ENCODE measurements at regions not wholly inside any gene's neighbourhood (a gene's known extent, or its start where the extent isn't known, plus 50 kb on each side); places are given as distances from the start of the nearest gene placed in this dataset.

- DNase-seq (ENCODE audit: low read depth): no peak
- H3K9ac ChIP-seq (ENCODE audit: low read length): no peak overlapping the region
- no peaks in the 10 kb centered on the region for H3K27me3 ChIP-seq (replicated peaks; ENCODE audit: control insufficient read depth, insufficient read depth, low read length)
- no peak overlapping the region for H3K4me3 ChIP-seq (ENCODE audit: low read length)
- no peaks in the 10 kb centered on the region for H3K9me3 ChIP-seq (ENCODE audit: control insufficient read depth, low read length)
- no peaks in the 10 kb centered on the region for H3K4me1 ChIP-seq (ENCODE audit: control insufficient read depth, insufficient read depth, low read length)
- H3K36me3 ChIP-seq (ENCODE audit: control insufficient read depth, insufficient read depth, low read length, severe bottlenecking): no peaks in the 10 kb centered on the region
These were observed 2170.5 kb upstream of the PIK3C3 start for GRCh38 chr18:39784541-39784940.

GRCh38 chr18:39781565-39781964, 2173.5 kb upstream of the PIK3C3 start:
- H3K36me3 ChIP-seq (ENCODE audit: control insufficient read depth, insufficient read depth, low read length, severe bottlenecking): no peaks in the 10 kb centered on the region
- no peak overlapping the region for H3K9ac ChIP-seq (ENCODE audit: low read length)
- H3K27me3 ChIP-seq (replicated peaks; ENCODE audit: control insufficient read depth, insufficient read depth, low read length): no peaks in the 10 kb centered on the region
- no peak for DNase-seq (ENCODE audit: low read depth)
- H3K9me3 ChIP-seq (ENCODE audit: control insufficient read depth, low read length): no peaks in the 10 kb centered on the region
- no peaks in the 10 kb centered on the region for H3K4me1 ChIP-seq (ENCODE audit: control insufficient read depth, insufficient read depth, low read length)
- no peak overlapping the region for H3K4me3 ChIP-seq (ENCODE audit: low read length)

- Histone ChIP-seq H3K9me3 (ENCODE audit: control insufficient read depth, low read length) (no peaks in the 10 kb centered on the region), H3K36me3 (ENCODE audit: control insufficient read depth, insufficient read depth, low read length, severe bottlenecking) (no peaks in the 10 kb centered on the region), H3K4me1 (ENCODE audit: control insufficient read depth, insufficient read depth, low read length) (no peaks in the 10 kb centered on the region), H3K9ac (ENCODE audit: low read length) (no peak overlapping the region), H3K27me3 (replicated peaks; ENCODE audit: control insufficient read depth, insufficient read depth, low read length) (no peaks in the 10 kb centered on the region), H3K4me3 (ENCODE audit: low read length) (no peak overlapping the region)
- no peak for DNase-seq (ENCODE audit: low read depth)
These were observed 2174.3 kb upstream of the PIK3C3 start for GRCh38 chr18:39780774-39781173.

DNA sequence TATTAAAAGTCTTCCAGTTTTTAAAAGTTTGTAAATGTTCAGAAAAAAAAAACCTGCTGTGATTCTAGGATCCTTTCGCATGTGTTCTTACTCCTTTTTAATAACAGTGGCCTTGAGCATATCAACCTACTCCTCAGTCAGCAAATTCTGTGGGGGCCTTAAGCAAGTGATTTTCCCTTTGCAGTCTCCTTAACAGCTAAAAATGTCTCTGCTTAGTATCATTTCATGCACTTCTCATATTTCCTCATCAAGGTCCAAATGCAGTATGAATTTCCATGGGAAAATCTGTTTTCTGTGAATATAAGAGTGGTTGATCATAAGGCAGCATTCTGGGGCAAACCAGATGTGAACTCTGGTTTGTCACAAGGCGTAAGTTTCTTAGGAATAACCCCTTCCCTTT, 2175.1 kb upstream of the PIK3C3 start:
- Histone ChIP-seq H3K4me3 (ENCODE audit: low read length) (no peak overlapping the region), H3K36me3 (ENCODE audit: control insufficient read depth, insufficient read depth, low read length, severe bottlenecking) (no peaks in the 10 kb centered on the region), H3K9me3 (ENCODE audit: control insufficient read depth, low read length) (no peaks in the 10 kb centered on the region), H3K27me3 (replicated peaks; ENCODE audit: control insufficient read depth, insufficient read depth, low read length) (no peaks in the 10 kb centered on the region), H3K4me1 (ENCODE audit: control insufficient read depth, insufficient read depth, low read length) (no peaks in the 10 kb centered on the region), H3K9ac (ENCODE audit: low read length) (no peak overlapping the region)
- no peak for DNase-seq (ENCODE audit: low read depth)

DNA sequence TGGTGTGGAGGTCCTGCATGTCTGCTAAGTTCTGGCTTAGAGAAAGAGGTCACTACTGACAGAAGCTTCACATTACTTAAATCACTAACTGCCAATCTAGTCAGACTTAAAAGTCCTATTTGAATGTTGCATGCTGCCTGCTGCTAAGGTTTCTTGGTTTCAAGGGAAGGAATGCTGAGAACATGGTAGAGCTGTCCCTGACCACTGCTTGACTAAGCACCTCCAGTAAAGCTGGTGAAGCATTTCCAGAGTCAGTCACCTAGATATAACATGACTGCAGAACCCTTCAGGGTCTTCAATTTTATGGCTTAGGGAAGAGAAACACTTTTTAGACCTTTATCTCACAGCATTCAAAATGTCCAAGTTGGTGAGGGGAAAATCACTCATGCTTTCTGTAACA, 2178.3 kb upstream of the PIK3C3 start:
- no peaks in the 10 kb centered on the region for H3K36me3 ChIP-seq (ENCODE audit: control insufficient read depth, insufficient read depth, low read length, severe bottlenecking)
- H3K9me3 ChIP-seq (ENCODE audit: control insufficient read depth, low read length): no peaks in the 10 kb centered on the region
- H3K4me1 ChIP-seq (ENCODE audit: control insufficient read depth, insufficient read depth, low read length): no peaks in the 10 kb centered on the region
- H3K9ac ChIP-seq (ENCODE audit: low read length): no peak overlapping the region
- DNase-seq (ENCODE audit: low read depth): no peak
- no peaks in the 10 kb centered on the region for H3K27me3 ChIP-seq (replicated peaks; ENCODE audit: control insufficient read depth, insufficient read depth, low read length)
- no peak overlapping the region for H3K4me3 ChIP-seq (ENCODE audit: low read length)

- DNase-seq (ENCODE audit: low read depth): no peak
- no peaks in the 10 kb centered on the region for H3K36me3 ChIP-seq (ENCODE audit: control insufficient read depth, insufficient read depth, low read length, severe bottlenecking)
- no peaks in the 10 kb centered on the region for H3K9me3 ChIP-seq (ENCODE audit: control insufficient read depth, low read length)
- H3K27me3 ChIP-seq (replicated peaks; ENCODE audit: control insufficient read depth, insufficient read depth, low read length): no peaks in the 10 kb centered on the region
- H3K9ac ChIP-seq (ENCODE audit: low read length): no peak overlapping the region
- H3K4me3 ChIP-seq (ENCODE audit: low read length): no peak overlapping the region
- H3K4me1 ChIP-seq (ENCODE audit: control insufficient read depth, insufficient read depth, low read length): no peaks in the 10 kb centered on the region
These were observed 2180.0 kb upstream of the PIK3C3 start for GRCh38 chr18:39774957-39775598.

DNA sequence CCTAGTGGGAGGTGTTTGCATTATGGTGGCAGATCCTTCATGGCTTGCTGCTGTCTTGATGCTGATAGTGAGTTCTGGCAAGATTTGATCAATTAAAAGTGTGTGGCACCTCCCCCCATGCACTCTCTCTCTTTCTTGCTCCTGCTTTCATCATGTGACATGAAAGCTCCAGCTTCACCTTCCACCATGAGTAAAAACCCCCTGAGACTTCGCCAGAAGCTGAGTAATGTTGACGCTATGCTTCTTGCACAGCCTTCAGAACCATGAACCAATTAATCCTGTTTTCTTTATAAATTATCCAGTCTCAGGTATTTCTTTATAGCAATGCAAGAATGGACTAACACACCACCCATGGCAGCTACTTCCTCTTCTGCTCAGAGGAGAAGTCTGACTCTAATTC, 2181.4 kb upstream of the PIK3C3 start:
- no peak overlapping the region for H3K9ac ChIP-seq (ENCODE audit: low read length)
- H3K27me3 ChIP-seq (replicated peaks; ENCODE audit: control insufficient read depth, insufficient read depth, low read length): no peaks in the 10 kb centered on the region
- no peaks in the 10 kb centered on the region for H3K36me3 ChIP-seq (ENCODE audit: control insufficient read depth, insufficient read depth, low read length, severe bottlenecking)
- no peak for DNase-seq (ENCODE audit: low read depth)
- no peaks in the 10 kb centered on the region for H3K4me1 ChIP-seq (ENCODE audit: control insufficient read depth, insufficient read depth, low read length)
- H3K9me3 ChIP-seq (ENCODE audit: control insufficient read depth, low read length): no peaks in the 10 kb centered on the region
- H3K4me3 ChIP-seq (ENCODE audit: low read length): no peak overlapping the region

DNA sequence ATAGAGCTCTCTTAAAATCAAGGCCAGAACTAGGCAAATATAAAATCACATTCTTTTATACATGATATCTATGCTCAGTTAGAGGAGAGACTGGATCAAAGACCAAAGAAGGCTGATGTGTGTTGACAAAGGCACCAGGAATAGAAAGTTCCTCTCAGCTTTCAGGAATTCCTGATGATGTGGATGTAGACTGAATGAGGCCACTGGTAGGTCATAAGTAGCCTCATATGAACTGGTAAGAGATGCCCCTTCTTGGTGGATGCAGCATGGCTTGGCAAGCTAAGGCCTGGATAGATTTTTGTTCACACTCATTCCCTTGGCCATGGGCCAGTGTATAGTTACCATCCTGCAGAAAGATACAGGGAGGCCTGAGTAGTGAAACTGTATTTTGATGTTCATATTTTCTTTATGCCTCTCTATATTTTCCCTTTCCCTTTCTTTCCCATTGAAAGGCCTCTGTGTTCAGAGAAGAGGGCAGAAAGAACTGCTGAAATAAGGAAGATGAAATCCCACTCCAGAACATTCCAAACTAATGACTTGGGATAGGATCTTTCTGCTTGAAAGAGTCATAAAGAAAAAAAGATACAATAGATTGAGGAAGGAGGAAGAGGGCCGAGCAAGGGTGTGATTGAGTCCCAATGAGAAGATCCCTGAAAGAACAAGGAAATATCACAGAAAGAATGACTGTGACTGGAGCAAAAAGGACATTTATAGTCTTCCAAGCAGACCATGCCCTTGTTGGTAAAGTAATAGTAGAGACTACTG, 2182.7 kb upstream of the PIK3C3 start:
- no peak for DNase-seq (ENCODE audit: low read depth)
- Histone ChIP-seq H3K4me3 (ENCODE audit: low read length) (no peak overlapping the region), H3K36me3 (ENCODE audit: control insufficient read depth, insufficient read depth, low read length, severe bottlenecking) (no peaks in the 10 kb centered on the region), H3K9ac (ENCODE audit: low read length) (no peak overlapping the region), H3K27me3 (replicated peaks; ENCODE audit: control insufficient read depth, insufficient read depth, low read length) (no peaks in the 10 kb centered on the region), H3K4me1 (ENCODE audit: control insufficient read depth, insufficient read depth, low read length) (no peaks in the 10 kb centered on the region), H3K9me3 (ENCODE audit: control insufficient read depth, low read length) (no peaks in the 10 kb centered on the region)

- H3K9ac ChIP-seq (ENCODE audit: low read length): no peak overlapping the region
- H3K36me3 ChIP-seq (ENCODE audit: control insufficient read depth, insufficient read depth, low read length, severe bottlenecking): no peaks in the 10 kb centered on the region
- no peaks in the 10 kb centered on the region for H3K4me1 ChIP-seq (ENCODE audit: control insufficient read depth, insufficient read depth, low read length)
- H3K9me3 ChIP-seq (ENCODE audit: control insufficient read depth, low read length): no peaks in the 10 kb centered on the region
- no peak for DNase-seq (ENCODE audit: low read depth)
- no peaks in the 10 kb centered on the region for H3K27me3 ChIP-seq (replicated peaks; ENCODE audit: control insufficient read depth, insufficient read depth, low read length)
- H3K4me3 ChIP-seq (ENCODE audit: low read length): no peak overlapping the region
These were observed 2184.6 kb upstream of the PIK3C3 start for GRCh38 chr18:39770399-39770798.

DNA sequence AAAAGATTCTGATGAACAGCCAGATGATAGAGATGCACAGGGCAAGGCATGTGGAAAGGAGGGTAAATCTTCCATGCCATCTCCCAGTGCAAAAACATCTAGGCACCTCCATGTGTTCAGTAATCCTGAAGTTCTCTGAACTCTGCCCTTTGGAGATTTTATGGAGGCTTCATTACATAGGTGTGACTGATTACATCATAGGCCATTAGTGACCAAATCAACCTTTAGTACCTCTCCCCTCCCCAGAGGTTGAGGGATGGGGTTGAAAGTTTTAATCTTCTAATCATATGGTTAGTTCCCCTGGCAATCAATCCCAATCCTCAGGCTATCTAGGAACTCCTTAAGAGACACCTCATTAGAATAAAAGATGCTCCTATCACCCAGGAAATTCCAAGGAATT, 2190.2 kb upstream of the PIK3C3 start:
- H3K4me3 ChIP-seq (ENCODE audit: low read length): no peak overlapping the region
- no peaks in the 10 kb centered on the region for H3K36me3 ChIP-seq (ENCODE audit: control insufficient read depth, insufficient read depth, low read length, severe bottlenecking)
- no peak for DNase-seq (ENCODE audit: low read depth)
- H3K9ac ChIP-seq (ENCODE audit: low read length): no peak overlapping the region
- no peaks in the 10 kb centered on the region for H3K27me3 ChIP-seq (replicated peaks; ENCODE audit: control insufficient read depth, insufficient read depth, low read length)
- no peaks in the 10 kb centered on the region for H3K4me1 ChIP-seq (ENCODE audit: control insufficient read depth, insufficient read depth, low read length)
- no peaks in the 10 kb centered on the region for H3K9me3 ChIP-seq (ENCODE audit: control insufficient read depth, low read length)

- Histone ChIP-seq H3K4me3 (ENCODE audit: low read length) (no peak overlapping the region), H3K9ac (ENCODE audit: low read length) (no peak overlapping the region), H3K27me3 (replicated peaks; ENCODE audit: control insufficient read depth, insufficient read depth, low read length) (no peaks in the 10 kb centered on the region), H3K4me1 (ENCODE audit: control insufficient read depth, insufficient read depth, low read length) (no peaks in the 10 kb centered on the region), H3K9me3 (ENCODE audit: control insufficient read depth, low read length) (no peaks in the 10 kb centered on the region), H3K36me3 (ENCODE audit: control insufficient read depth, insufficient read depth, low read length, severe bottlenecking) (no peaks in the 10 kb centered on the region)
- no peak for DNase-seq (ENCODE audit: low read depth)
These were observed 2193.8 kb upstream of the PIK3C3 start for GRCh38 chr18:39761273-39761672.

DNA sequence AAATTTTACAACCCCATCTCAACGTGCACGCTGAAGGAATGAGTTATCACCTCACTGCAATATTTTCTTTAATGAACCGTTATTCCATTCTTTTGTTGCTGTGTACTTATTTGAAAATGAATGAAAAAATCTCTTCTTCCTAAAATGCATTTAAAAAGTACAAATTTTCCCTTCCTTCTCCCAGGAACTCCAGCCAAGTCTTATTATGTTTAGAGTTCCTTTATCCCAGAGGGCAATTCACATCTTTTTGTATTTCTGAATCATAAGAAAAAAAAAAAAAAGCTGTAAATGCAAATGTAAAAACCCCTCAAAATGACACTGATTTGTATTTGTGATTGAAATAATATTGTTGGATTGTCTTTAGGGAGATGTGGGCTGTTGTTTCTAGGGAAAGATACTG, 2194.3 kb upstream of the CELF4 start:
- no peaks in the 10 kb centered on the region for H3K4me1 ChIP-seq (ENCODE audit: control insufficient read depth, insufficient read depth, low read length)

More for the DNA sequence above, 2194.3 kb upstream of the CELF4 start:
- DNase-seq (ENCODE audit: low read depth): no peak
- Histone ChIP-seq H3K9me3 (ENCODE audit: control insufficient read depth, low read length) (no peaks in the 10 kb centered on the region), H3K9ac (ENCODE audit: low read length) (no peak overlapping the region), H3K36me3 (ENCODE audit: control insufficient read depth, insufficient read depth, low read length, severe bottlenecking) (no peaks in the 10 kb centered on the region), H3K27me3 (replicated peaks; ENCODE audit: control insufficient read depth, insufficient read depth, low read length) (no peaks in the 10 kb centered on the region), H3K4me3 (ENCODE audit: low read length) (no peak overlapping the region)
